ENCODE measurements at regions not wholly inside any gene's neighbourhood (a gene's known extent, or its start where the extent isn't known, plus 50 kb on each side); places are given as distances from the start of the nearest gene placed in this dataset.

DNA sequence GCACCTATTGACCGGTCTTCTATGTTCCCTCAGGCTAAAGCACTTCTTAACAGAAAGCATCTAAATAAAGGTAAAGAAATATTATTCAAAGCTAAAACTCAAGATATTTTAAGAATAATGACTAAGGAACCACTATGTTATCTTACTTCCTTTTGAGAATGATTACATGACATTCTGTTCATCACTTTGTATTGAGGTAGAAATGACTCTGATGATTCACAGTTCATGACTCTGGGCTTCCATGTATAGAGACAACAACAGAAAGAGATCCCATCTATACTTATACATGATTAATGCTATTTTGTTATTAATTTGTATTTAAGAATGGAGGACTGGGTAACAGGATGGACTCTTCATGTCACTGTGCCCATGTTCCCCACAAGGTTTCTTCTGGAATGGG is 218.3 kb upstream of the OR4E1 start:
- Histone ChIP-seq H3K36me3 (ENCODE audit: control insufficient read depth, low read length) (no peaks in the 10 kb centered on the region), H3K4me1 (ENCODE audit: control insufficient read depth, low read length) (no peaks in the 10 kb centered on the region), H3K79me2 (ENCODE audit: control insufficient read depth, low read length) (no peaks in the 10 kb centered on the region), H3K27ac (ENCODE audit: low read depth, low read length) (no peak overlapping the region), H3K4me3 (ENCODE audit: low read length) (no peak overlapping the region), H3K27me3 (ENCODE audit: control insufficient read depth, low read length) (peaks cover 23% of the 10 kb centered on the region), H4K20me1 (ENCODE audit: control insufficient read depth, insufficient read depth, low read depth, low read length) (no peaks in the 10 kb centered on the region), H3F3A (ENCODE audit: control insufficient read depth, insufficient read depth) (no peaks in the 10 kb centered on the region), H3K9me2 (replicated peaks; ENCODE audit: control insufficient read depth, low read length) (no peaks in the 10 kb centered on the region), H3K4me2 (ENCODE audit: low read length) (no peak overlapping the region), H3K9me3 (ENCODE audit: control insufficient read depth, insufficient read depth, low read length) (no peaks in the 10 kb centered on the region)
- TF ChIP-seq EZH2phosphoT487 (IDR thresholded peaks at IDR 0.05; ENCODE audit: borderline replicate concordance, low read length): no peak
- TF ChIP-seq, protein P1, sequence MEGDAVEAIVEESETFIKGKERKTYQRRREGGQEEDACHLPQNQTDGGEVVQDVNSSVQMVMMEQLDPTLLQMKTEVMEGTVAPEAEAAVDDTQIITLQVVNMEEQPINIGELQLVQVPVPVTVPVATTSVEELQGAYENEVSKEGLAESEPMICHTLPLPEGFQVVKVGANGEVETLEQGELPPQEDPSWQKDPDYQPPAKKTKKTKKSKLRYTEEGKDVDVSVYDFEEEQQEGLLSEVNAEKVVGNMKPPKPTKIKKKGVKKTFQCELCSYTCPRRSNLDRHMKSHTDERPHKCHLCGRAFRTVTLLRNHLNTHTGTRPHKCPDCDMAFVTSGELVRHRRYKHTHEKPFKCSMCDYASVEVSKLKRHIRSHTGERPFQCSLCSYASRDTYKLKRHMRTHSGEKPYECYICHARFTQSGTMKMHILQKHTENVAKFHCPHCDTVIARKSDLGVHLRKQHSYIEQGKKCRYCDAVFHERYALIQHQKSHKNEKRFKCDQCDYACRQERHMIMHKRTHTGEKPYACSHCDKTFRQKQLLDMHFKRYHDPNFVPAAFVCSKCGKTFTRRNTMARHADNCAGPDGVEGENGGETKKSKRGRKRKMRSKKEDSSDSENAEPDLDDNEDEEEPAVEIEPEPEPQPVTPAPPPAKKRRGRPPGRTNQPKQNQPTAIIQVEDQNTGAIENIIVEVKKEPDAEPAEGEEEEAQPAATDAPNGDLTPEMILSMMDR (IDR thresholded peaks at IDR 0.05; ENCODE audit: low read depth, low read length, poor library complexity, severe bottlenecking): no peak

DNA sequence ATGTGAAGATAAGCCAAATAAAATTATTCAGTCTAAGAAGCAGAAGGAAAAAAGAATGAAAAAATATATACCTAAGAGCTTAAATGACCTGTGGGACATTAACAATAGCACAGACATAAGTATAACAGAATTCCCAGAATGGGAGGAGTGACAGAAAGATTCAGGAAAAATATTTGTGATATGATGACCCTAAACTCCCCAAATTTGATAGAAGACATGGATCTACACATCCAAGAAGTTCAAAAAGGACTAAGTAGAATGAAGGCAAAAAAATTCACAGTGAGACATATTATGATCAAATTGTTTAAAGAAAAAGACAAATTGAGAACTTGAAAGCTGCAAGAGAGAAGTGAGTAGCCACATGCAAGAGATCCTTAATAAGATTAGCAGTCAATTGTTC is 211.4 kb upstream of the OR4E1 start:
- H3K9me3 ChIP-seq (ENCODE audit: control insufficient read depth, insufficient read depth, low read length): no peaks in the 10 kb centered on the region
- H3K4me3 ChIP-seq (ENCODE audit: low read length): no peak overlapping the region
- H3K36me3 ChIP-seq (ENCODE audit: control insufficient read depth, low read length): no peaks in the 10 kb centered on the region
- H3K79me2 ChIP-seq (ENCODE audit: control insufficient read depth, low read length): no peaks in the 10 kb centered on the region
- TF ChIP-seq, protein P1 (IDR thresholded peaks at IDR 0.05; ENCODE audit: low read depth, low read length, poor library complexity, severe bottlenecking): no peak
- no peak for TF ChIP-seq EZH2phosphoT487 (IDR thresholded peaks at IDR 0.05; ENCODE audit: borderline replicate concordance, low read length)
- H3K4me1 ChIP-seq (ENCODE audit: control insufficient read depth, low read length): no peaks in the 10 kb centered on the region
- no peak overlapping the region for H3K4me2 ChIP-seq (ENCODE audit: low read length)
- no peaks in the 10 kb centered on the region for H4K20me1 ChIP-seq (ENCODE audit: control insufficient read depth, insufficient read depth, low read depth, low read length)
- no peak overlapping the region for H3K27ac ChIP-seq (ENCODE audit: low read depth, low read length)
- H3K9me2 ChIP-seq (replicated peaks; ENCODE audit: control insufficient read depth, low read length): no peaks in the 10 kb centered on the region
- H3F3A ChIP-seq (ENCODE audit: control insufficient read depth, insufficient read depth): no peaks in the 10 kb centered on the region
- peaks cover 33% of the 10 kb centered on the region for H3K27me3 ChIP-seq (ENCODE audit: control insufficient read depth, low read length)

DNA sequence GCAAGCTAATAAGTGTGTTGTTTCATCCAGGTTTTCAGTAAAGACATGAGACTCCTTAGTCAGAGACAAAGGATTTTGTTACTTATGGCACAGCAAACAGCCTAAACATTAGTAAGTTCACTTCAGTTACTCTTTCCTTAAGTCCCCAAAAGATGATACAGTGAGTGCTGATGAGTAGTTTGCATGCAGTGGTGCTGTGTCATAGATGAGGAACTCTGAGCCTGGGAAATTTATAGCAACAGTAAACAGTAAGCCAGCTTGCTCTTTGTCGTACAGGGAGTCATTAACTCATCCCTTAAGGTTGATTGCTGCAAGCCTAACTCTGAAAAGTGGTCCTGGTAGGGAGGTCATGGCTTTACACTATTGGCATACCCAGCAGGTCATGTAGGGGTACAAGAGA is 208.6 kb upstream of the OR4E1 start:
- Histone ChIP-seq H3K27me3 (ENCODE audit: control insufficient read depth, low read length) (peaks cover 32% of the 10 kb centered on the region), H3K9me2 (replicated peaks; ENCODE audit: control insufficient read depth, low read length) (no peaks in the 10 kb centered on the region)
- no peak for TF ChIP-seq EZH2phosphoT487 (IDR thresholded peaks at IDR 0.05; ENCODE audit: borderline replicate concordance, low read length)

DNA sequence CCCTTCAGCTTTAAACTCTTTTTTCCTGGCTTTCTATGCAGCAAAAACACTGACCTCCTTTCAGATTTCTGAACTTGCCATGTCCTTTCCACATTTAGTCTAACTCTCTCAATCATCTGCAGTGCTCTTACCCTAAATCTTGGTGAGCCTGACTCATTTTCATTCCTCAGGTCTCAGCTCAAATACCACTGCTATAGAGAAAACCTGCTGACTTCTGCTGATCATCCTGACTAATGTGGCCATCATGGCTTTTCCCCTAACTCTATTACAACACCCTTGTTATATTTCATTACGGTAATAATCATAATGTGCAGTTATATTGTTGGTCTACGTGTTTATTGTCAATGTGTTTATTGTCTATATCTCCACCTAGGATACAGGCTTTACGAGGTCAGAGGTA is 207.3 kb upstream of the OR4E1 start:
- no peaks in the 10 kb centered on the region for H3K4me1 ChIP-seq (ENCODE audit: control insufficient read depth, low read length)
- no peaks in the 10 kb centered on the region for H3K79me2 ChIP-seq (ENCODE audit: control insufficient read depth, low read length)
- peaks cover 34% of the 10 kb centered on the region for H3K27me3 ChIP-seq (ENCODE audit: control insufficient read depth, low read length)
- TF ChIP-seq EZH2phosphoT487 (IDR thresholded peaks at IDR 0.05; ENCODE audit: borderline replicate concordance, low read length): no peak
- TF ChIP-seq, protein P1 (IDR thresholded peaks at IDR 0.05; ENCODE audit: low read depth, low read length, poor library complexity, severe bottlenecking): no peak
- no peak overlapping the region for H3K4me2 ChIP-seq (ENCODE audit: low read length)
- H3K36me3 ChIP-seq (ENCODE audit: control insufficient read depth, low read length): no peaks in the 10 kb centered on the region
- no peak overlapping the region for H3K4me3 ChIP-seq (ENCODE audit: low read length)
- H3K9me3 ChIP-seq (ENCODE audit: control insufficient read depth, insufficient read depth, low read length): no peaks in the 10 kb centered on the region
- H4K20me1 ChIP-seq (ENCODE audit: control insufficient read depth, insufficient read depth, low read depth, low read length): no peaks in the 10 kb centered on the region
- H3K9me2 ChIP-seq (replicated peaks; ENCODE audit: control insufficient read depth, low read length): no peaks in the 10 kb centered on the region
- no peak overlapping the region for H3K27ac ChIP-seq (ENCODE audit: low read depth, low read length)
- H3F3A ChIP-seq (ENCODE audit: control insufficient read depth, insufficient read depth): no peaks in the 10 kb centered on the region

More for the DNA sequence above, 208.6 kb upstream of the OR4E1 start:
- no peaks in the 10 kb centered on the region for H3K79me2 ChIP-seq (ENCODE audit: control insufficient read depth, low read length)
- H3K4me2 ChIP-seq (ENCODE audit: low read length): no peak overlapping the region
- no peak overlapping the region for H3K4me3 ChIP-seq (ENCODE audit: low read length)
- no peak overlapping the region for H3K27ac ChIP-seq (ENCODE audit: low read depth, low read length)
- no peaks in the 10 kb centered on the region for H3K4me1 ChIP-seq (ENCODE audit: control insufficient read depth, low read length)
- no peaks in the 10 kb centered on the region for H4K20me1 ChIP-seq (ENCODE audit: control insufficient read depth, insufficient read depth, low read depth, low read length)
- no peaks in the 10 kb centered on the region for H3K36me3 ChIP-seq (ENCODE audit: control insufficient read depth, low read length)
- no peaks in the 10 kb centered on the region for H3F3A ChIP-seq (ENCODE audit: control insufficient read depth, insufficient read depth)
- no peaks in the 10 kb centered on the region for H3K9me3 ChIP-seq (ENCODE audit: control insufficient read depth, insufficient read depth, low read length)

All from DOHH2 (cell line).